SK-N-MC (cell line): ENCODE measurements at regions not wholly inside any gene's neighbourhood (a gene's known extent, or its start where the extent isn't known, plus 50 kb on each side); places are given as distances from the start of the nearest gene placed in this dataset.

Experiments used
- EZH2 ChIP-seq: fragments of 200-600 bp; sonication (generic); IDR thresholded peaks from one replicate; pipeline ENCODE4 v1.6.1; 2017; ENCODE audit warnings: antibody characterized with exemption
- FOXP2 ChIP-seq: optimal IDR thresholded peaks from 2 replicates; pipeline ENCODE3; 2011; ENCODE audit warnings: mild to moderate bottlenecking, moderate library complexity; ENCODE audit not compliant: insufficient read depth; ENCODE audit errors: extremely low read length, control extremely low read depth
- POLR2AphosphoS5 ChIP-seq: IDR thresholded peaks from 2 replicates; pipeline ENCODE4 v1.6.1; 2012; ENCODE audit warnings: mild to moderate bottlenecking, low read depth, low read length, borderline replicate concordance

DNA sequence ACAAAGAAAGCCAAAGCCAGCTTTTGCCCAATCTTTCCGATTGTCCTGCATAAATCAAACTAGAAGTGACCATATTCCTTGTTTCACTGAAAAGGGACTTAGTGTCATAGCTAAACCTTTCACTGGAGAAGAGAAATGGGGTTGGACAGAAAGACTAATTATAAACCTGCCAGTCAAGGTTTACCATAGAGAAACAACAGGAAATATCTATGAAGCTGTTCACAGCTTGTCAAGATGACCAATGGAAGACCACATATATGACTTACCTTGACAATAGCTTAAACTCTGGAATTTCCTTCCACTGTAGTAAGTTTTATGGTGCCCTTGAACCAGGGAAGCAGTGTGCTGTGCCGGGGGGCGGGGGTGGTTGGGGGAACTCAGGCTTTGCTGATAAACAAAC is 107.7 kb upstream of the PHACTR1 start:
- TF ChIP-seq EZH2 (no peak), POLR2AphosphoS5 (no peak), FOXP2 (no peak)
